ENCODE measurements at regions not wholly inside any gene's neighbourhood (a gene's known extent, or its start where the extent isn't known, plus 50 kb on each side); places are given as distances from the start of the nearest gene placed in this dataset.

- CTCF ChIA-PET (ENCODE audit: low intra/inter-chr PET ratio, low total read pairs) = no interaction called here
- Histone ChIP-seq H3K9ac (ENCODE audit: insufficient read depth, low read depth, low read length) (no peak overlapping the region), H3K4me2 (ENCODE audit: low read depth, low read length) (no peak overlapping the region), H3K27ac (ENCODE audit: extremely low read length, insufficient read depth, low read length) (no peak overlapping the region), H3K4me3 (replicated peaks in 1 of 3; ENCODE audit: insufficient read depth in 1 of 3, low read depth in 2 of 3, low read length in 3 of 3) (no peak overlapping the region), H2AFZ (ENCODE audit: low read length) (no peak overlapping the region), H3K4me1 (ENCODE audit: insufficient read depth, low read length) (no peaks in the 10 kb centered on the region), H4K20me1 (ENCODE audit: insufficient read depth, low read length) (no peaks in the 10 kb centered on the region), H3K36me3 (replicated peaks in 1 of 2; ENCODE audit: control insufficient read depth in 1 of 2, insufficient read depth in 2 of 2, low read length in 2 of 2) (no peaks in the 10 kb centered on the region), H3K9me3 (ENCODE audit: low read length) (peaks cover 10% of the 10 kb centered on the region), H3K79me2 (ENCODE audit: insufficient read depth, low read length) (no peaks in the 10 kb centered on the region), H3K27me3 (ENCODE audit: control insufficient read depth in 1 of 2, insufficient read depth in 2 of 2, low read length in 2 of 2) (no peaks in the 10 kb centered on the region)
- WGBS (ENCODE audit: low lambda C conversion rate) = 29% methylated on average over 3 of the region's 3 CpGs
- TF ChIP-seq NFAT5 (CRISPR knock-in tag; IDR thresholded peaks at IDR 0.05) (no peak), ZIK1 (CRISPR knock-in tag; IDR thresholded peaks at IDR 0.05; ENCODE audit: borderline replicate concordance, low read depth) (no peak), BCL6 (CRISPR knock-in tag; IDR thresholded peaks at IDR 0.05) (no peak)
- TF ChIP-seq, protein P1, sequence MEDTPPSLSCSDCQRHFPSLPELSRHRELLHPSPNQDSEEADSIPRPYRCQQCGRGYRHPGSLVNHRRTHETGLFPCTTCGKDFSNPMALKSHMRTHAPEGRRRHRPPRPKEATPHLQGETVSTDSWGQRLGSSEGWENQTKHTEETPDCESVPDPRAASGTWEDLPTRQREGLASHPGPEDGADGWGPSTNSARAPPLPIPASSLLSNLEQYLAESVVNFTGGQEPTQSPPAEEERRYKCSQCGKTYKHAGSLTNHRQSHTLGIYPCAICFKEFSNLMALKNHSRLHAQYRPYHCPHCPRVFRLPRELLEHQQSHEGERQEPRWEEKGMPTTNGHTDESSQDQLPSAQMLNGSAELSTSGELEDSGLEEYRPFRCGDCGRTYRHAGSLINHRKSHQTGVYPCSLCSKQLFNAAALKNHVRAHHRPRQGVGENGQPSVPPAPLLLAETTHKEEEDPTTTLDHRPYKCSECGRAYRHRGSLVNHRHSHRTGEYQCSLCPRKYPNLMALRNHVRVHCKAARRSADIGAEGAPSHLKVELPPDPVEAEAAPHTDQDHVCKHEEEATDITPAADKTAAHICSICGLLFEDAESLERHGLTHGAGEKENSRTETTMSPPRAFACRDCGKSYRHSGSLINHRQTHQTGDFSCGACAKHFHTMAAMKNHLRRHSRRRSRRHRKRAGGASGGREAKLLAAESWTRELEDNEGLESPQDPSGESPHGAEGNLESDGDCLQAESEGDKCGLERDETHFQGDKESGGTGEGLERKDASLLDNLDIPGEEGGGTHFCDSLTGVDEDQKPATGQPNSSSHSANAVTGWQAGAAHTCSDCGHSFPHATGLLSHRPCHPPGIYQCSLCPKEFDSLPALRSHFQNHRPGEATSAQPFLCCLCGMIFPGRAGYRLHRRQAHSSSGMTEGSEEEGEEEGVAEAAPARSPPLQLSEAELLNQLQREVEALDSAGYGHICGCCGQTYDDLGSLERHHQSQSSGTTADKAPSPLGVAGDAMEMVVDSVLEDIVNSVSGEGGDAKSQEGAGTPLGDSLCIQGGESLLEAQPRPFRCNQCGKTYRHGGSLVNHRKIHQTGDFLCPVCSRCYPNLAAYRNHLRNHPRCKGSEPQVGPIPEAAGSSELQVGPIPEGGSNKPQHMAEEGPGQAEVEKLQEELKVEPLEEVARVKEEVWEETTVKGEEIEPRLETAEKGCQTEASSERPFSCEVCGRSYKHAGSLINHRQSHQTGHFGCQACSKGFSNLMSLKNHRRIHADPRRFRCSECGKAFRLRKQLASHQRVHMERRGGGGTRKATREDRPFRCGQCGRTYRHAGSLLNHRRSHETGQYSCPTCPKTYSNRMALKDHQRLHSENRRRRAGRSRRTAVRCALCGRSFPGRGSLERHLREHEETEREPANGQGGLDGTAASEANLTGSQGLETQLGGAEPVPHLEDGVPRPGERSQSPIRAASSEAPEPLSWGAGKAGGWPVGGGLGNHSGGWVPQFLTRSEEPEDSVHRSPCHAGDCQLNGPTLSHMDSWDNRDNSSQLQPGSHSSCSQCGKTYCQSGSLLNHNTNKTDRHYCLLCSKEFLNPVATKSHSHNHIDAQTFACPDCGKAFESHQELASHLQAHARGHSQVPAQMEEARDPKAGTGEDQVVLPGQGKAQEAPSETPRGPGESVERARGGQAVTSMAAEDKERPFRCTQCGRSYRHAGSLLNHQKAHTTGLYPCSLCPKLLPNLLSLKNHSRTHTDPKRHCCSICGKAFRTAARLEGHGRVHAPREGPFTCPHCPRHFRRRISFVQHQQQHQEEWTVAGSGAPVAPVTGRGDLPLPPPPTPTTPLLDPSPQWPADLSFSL (CRISPR knock-in tag; IDR thresholded peaks at IDR 0.05) = no peak
- FAIRE-seq = no peak
- intact Hi-C loops (cut with micrococcal nuclease; ENCODE audit: unreplicated experiment) (no loop called here), in situ Hi-C loops (cut with HindIII; ENCODE audit: extremely low pct_ligation_motif_present, low pct_unique_long_range_greater_than_20kb) (no loop called here)
- POLR2A ChIA-PET = no interaction called here
- no peak for ATAC-seq
- DNase-seq (ENCODE audit: low spot score) = no peak
- no TSS peak for BruUV-seq (replicated peaks)
Observed at GRCh38 chr16:65861131-65861731, 505.3 kb upstream of the CDH5 start.
